Muscle of leg (tissue), 3 donors: ENCODE measurements at regions not wholly inside any gene's neighbourhood (a gene's known extent, or its start where the extent isn't known, plus 50 kb on each side); places are given as distances from the start of the nearest gene placed in this dataset.

Experiments used
- DNase-seq: peaks from one replicate; pipeline ENCODE4 v3.0.0; 2013
- H3K27ac ChIP-seq: one replicate; pipeline ENCODE4 v1.5.1; 2013; ENCODE audit warnings: mild to moderate bottlenecking, low read length, control low read depth
- H3K27me3 ChIP-seq: one replicate; pipeline ENCODE4 v1.6.1; 2013; ENCODE audit warnings: low read length; ENCODE audit not compliant: control insufficient read depth, insufficient read depth
- H3K36me3 ChIP-seq: one replicate; pipeline ENCODE4 v1.6.1; 2013; ENCODE audit warnings: low read length; ENCODE audit not compliant: control insufficient read depth, insufficient read depth
- H3K4me1 ChIP-seq: one replicate; pipeline ENCODE4 v1.6.1; 2013; ENCODE audit warnings: low read length; ENCODE audit not compliant: control insufficient read depth, insufficient read depth
- H3K4me3 ChIP-seq: one replicate; pipeline ENCODE4 v1.5.1; 2013; ENCODE audit warnings: low read length, control low read depth
- H3K9me3 ChIP-seq: replicated peaks from 2 replicates; pipeline ENCODE4 v1.6.1; 2013; ENCODE audit warnings: low read depth, low read length; ENCODE audit not compliant: control insufficient read depth
- WGBS: methylation state at CpG from one replicate; pipeline ENCODE4 v1.1.5; 2013; ENCODE audit warnings: missing lambda C conversion rate; ENCODE audit not compliant: insufficient coverage; 5-methylcytosine and 5-hydroxymethylcytosine counted together

DNA sequence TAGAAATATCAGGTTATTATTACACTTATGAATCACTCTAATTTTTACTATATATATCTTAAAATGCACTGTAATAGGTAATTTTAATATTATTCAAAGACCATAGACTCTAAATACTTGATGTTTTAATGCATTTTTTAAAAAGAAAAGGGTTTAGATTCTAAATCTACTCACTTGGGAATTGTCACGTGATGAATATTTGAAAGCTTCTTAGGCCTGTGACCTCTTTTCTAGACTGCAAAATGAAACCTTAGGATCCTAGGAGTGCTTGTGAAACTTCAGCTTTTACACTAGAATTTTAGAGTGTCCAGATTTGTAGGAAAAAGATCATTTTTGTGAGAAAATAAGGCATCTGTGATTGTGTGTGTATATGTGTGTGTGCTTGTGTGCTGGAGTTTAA lies 318.0 kb downstream of the HTR1B start:
- no CpG with 5 or more reads among the region's 1 CpG for WGBS
- Histone ChIP-seq H3K4me1 (no peaks in the 10 kb centered on the region), H3K27ac (no peak overlapping the region), H3K27me3 (no peaks in the 10 kb centered on the region), H3K4me3 (no peak overlapping the region), H3K36me3 (no peaks in the 10 kb centered on the region), H3K9me3 (no peaks in the 10 kb centered on the region)
- DNase-seq = no peak

DNA sequence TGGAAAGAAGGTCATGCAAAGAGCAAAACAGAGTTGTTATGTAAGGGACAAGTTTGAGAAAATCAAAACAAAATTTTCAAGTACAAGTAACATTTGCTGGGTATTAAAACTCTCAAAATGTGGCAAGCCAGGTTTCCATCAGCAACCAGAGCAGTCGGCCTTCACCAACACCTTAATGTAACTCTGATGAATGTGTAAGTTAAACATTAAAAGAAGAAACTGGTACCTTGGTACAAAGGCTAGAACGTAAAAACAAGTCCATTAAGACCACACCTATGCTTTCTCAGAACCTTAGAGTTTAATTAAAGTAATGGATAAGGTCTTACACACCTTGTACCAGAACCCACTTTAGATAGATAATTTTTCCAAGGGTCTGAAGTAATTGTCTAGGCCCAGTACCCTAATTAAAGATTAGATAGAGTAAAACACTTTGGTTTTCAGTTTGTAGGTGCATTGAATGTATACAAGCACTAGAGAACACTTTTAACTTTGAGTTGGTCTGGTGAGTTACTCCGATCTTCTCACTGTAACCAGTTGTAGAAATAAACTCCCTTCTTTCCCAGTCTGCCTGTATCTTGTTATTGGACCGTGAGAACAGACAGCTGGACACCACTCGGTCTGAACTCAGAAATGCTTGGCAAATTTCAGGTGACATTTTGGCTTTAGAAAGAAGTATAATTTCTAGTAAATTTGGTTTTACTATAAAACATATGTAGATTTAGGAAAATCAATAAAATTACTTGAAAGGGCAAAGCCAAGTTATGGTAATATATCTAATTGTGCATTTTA lies 319.4 kb downstream of the HTR1B start:
- DNase-seq = no peak
- Histone ChIP-seq H3K4me1 (no peaks in the 10 kb centered on the region), H3K4me3 (no peak overlapping the region), H3K9me3 (no peaks in the 10 kb centered on the region), H3K27ac (no peak overlapping the region), H3K27me3 (no peaks in the 10 kb centered on the region), H3K36me3 (no peaks in the 10 kb centered on the region)
- no CpG with 5 or more reads among the region's 5 CpGs for WGBS

DNA sequence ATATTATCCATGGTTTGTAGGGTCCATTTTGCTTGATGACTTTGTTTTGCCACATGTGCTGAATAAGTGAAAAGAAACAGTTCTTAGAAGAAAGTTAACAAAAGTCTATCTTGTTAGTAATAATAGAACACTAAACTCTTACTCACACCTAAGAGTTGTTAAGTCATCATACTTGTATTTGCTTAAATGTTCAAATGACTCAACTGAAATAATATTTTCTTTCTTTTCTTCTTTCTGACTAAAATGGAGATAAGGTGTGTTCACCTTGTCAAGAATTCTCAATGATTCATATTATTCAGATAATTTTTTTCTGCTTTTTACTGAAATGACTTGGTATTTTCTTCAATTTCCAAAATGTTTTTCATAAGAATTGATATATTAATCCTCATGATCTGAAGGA lies 327.2 kb downstream of the HTR1B start:
- Histone ChIP-seq H3K9me3 (no peaks in the 10 kb centered on the region), H3K36me3 (no peaks in the 10 kb centered on the region), H3K27ac (no peak overlapping the region), H3K4me1 (no peaks in the 10 kb centered on the region), H3K4me3 (no peak overlapping the region), H3K27me3 (no peaks in the 10 kb centered on the region)
- DNase-seq = no peak

DNA sequence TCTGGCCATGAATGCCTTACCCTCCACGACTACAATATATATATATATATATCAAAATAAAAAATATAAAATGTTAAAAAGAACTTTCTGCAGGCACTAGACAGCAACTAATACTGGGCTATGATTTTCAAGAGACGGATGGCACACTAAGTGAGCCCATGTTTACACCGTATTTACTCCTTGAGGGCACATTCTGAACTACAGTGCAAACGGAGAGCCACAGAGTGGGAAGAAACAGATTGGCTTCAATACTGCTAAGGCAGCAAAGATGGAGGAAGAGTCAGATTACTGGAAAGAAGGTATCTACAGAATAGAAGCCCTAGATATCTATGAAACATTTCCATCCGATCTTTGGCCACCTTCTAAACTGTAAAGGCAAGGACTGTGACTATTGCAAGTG lies 330.3 kb downstream of the HTR1B start:
- DNase-seq = no peak
- peaks cover 2% of the 10 kb centered on the region for H3K9me3 ChIP-seq
- no peaks in the 10 kb centered on the region for H3K36me3 ChIP-seq
- H3K27ac ChIP-seq = no peak overlapping the region
- no peak overlapping the region for H3K4me3 ChIP-seq
- H3K27me3 ChIP-seq = no peaks in the 10 kb centered on the region
- WGBS = 78% methylated on average over 3 of the region's 5 CpGs
- no peaks in the 10 kb centered on the region for H3K4me1 ChIP-seq

DNA sequence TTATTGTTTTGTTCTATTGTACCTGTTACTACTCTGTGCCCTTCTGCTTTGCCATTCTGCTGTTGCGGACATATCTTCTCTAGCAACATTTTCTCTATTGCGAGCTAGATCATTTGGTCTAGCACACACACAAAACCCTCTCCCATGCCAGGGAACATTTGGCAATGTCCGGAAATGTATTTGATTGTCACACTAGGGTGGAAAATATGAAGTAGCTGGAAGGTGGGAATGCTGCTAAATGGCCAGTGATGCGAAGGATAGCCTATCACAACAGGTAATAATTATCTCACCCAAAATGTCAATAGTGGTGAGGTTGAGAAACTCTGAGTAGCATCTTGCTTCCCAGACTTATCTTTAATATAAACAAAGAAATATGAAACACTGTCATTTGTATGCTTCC lies 331.9 kb downstream of the HTR1B start:
- no peaks in the 10 kb centered on the region for H3K4me1 ChIP-seq
- H3K27me3 ChIP-seq = no peaks in the 10 kb centered on the region
- H3K27ac ChIP-seq = no peak overlapping the region
- H3K4me3 ChIP-seq = no peak overlapping the region
- no peaks in the 10 kb centered on the region for H3K36me3 ChIP-seq
- no CpG with 5 or more reads among the region's 4 CpGs for WGBS
- DNase-seq = no peak
- peaks cover 2% of the 10 kb centered on the region for H3K9me3 ChIP-seq

DNA sequence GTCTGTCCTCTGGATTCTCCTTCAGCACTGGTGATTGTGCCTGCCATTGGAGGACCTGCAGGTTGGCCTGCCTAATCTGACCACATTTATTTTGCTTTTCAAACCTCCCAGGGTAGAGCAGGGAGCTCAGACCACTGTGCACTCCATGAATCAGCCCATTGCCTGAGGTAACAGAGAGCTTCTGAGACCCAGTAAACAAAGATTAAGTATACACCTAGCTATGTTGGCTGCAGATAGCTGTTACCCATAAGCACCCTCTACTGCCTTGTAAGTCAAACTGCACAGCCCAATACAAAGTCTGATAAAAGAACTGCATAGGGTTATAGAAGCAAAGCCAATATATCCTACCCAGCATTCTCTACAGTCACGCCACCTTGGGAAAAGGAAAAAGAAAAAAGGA lies 338.7 kb downstream of the HTR1B start:
- no peak overlapping the region for H3K27ac ChIP-seq
- no peaks in the 10 kb centered on the region for H3K4me1 ChIP-seq
- no peaks in the 10 kb centered on the region for H3K27me3 ChIP-seq
- WGBS = no CpG with 5 or more reads among the region's 1 CpG
- H3K4me3 ChIP-seq = no peak overlapping the region
- H3K36me3 ChIP-seq = no peaks in the 10 kb centered on the region
- H3K9me3 ChIP-seq = peaks cover 2% of the 10 kb centered on the region
- no peak for DNase-seq

DNA sequence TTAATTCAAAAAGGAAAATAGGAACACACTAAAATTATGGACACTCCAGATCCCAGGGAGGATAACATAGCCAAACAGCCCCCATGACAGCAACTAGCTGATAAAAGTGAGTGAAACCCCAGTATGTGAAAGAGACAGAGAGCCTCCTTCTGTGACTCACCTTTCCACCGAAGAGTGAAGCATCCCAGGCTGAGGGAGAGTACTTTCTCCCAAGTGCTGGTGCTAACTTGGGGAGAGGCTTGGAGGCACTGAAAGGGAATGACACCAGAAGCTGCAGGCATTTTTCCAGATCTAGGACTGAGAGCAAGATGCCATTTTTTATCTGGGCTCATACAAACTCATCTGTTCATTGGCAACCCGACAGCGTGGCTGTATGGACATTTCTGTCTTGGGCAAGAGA lies 339.8 kb downstream of the HTR1B start:
- DNase-seq = no peak
- no peak overlapping the region for H3K27ac ChIP-seq
- H3K9me3 ChIP-seq = peaks cover 2% of the 10 kb centered on the region
- no peak overlapping the region for H3K4me3 ChIP-seq
- 100% methylated on average over 3 of the region's 3 CpGs for WGBS
- H3K27me3 ChIP-seq = no peaks in the 10 kb centered on the region
- H3K36me3 ChIP-seq = no peaks in the 10 kb centered on the region
- no peaks in the 10 kb centered on the region for H3K4me1 ChIP-seq

DNA sequence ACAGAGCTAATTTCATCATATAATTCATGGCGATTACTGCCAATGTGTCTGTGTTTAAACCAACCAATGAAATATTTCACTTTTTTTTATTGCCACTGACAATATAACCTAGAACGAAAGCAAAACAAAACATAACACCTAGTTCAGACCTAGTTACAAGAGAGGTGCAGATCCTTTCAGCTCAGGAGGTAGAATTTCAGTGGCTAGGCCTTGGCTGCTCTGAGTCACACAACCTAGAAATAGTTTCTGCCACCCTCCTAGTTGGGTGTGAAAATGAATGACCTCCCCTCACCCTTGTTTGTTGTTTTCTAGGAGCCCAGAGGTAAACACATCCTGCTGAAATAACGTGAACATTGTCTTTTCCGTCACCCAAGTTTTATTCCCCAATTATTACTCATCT lies 356.3 kb downstream of the HTR1B start:
- H3K36me3 ChIP-seq = no peaks in the 10 kb centered on the region
- H3K27ac ChIP-seq = no peak overlapping the region
- no peak overlapping the region for H3K4me3 ChIP-seq
- H3K9me3 ChIP-seq = no peaks in the 10 kb centered on the region
- no peaks in the 10 kb centered on the region for H3K27me3 ChIP-seq
- no peaks in the 10 kb centered on the region for H3K4me1 ChIP-seq
- WGBS = no CpG with 5 or more reads among the region's 4 CpGs
- DNase-seq = no peak

DNA sequence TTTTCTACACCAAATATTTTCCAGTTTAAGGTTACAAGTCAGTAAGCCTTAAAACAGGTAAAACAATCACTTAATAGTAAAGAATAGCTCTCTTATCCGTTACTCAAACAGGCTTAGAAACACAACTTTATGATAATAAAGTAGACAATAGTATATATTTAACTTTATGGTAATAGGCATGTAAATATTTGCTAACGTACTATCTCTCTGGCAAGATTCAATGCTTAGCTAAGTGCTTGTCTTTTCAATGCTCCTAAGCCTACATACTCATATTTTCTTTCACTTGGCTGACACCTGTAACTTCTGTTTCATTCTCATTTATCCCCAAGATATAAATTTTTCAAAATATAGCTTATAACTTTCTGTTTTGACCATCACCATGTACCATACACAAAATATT lies 358.2 kb downstream of the HTR1B start:
- H3K9me3 ChIP-seq = no peaks in the 10 kb centered on the region
- H3K36me3 ChIP-seq = no peaks in the 10 kb centered on the region
- no peaks in the 10 kb centered on the region for H3K4me1 ChIP-seq
- no peak for DNase-seq
- H3K4me3 ChIP-seq = no peak overlapping the region
- no peaks in the 10 kb centered on the region for H3K27me3 ChIP-seq
- no peak overlapping the region for H3K27ac ChIP-seq
- no CpG with 5 or more reads among the region's 2 CpGs for WGBS

DNA sequence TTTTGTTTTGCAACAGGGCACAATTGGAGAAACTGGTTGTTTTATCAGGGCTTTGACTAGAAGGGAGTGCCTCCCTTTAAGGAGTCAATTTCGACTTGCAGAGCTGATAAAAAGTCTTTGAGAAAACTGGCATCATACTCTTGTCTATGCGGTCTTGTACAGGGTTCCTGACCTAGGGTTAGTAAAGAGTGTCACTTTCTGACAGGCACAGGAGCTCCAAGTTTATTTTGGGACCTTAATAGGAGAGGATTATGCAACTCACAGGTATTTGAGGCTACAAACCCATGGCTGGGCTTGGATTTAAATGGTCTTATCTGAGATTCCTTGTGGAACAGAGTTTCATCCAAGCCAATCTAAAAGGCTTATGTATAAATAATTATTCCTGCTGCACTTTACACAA lies 365.4 kb downstream of the HTR1B start:
- Histone ChIP-seq H3K36me3 (no peaks in the 10 kb centered on the region), H3K27ac (no peak overlapping the region), H3K27me3 (no peaks in the 10 kb centered on the region), H3K9me3 (no peaks in the 10 kb centered on the region), H3K4me3 (no peak overlapping the region), H3K4me1 (no peaks in the 10 kb centered on the region)
- 80% methylated on average over 1 of the region's 2 CpGs for WGBS
- no peak for DNase-seq
